SK-N-SH (cell line): ENCODE measurements at regions not wholly inside any gene's neighbourhood (a gene's known extent, or its start where the extent isn't known, plus 50 kb on each side); places are given as distances from the start of the nearest gene placed in this dataset.

Experiments
- CTCF ChIA-PET: fragments of 300-600, 350-600 bp; formaldehyde crosslinking; extraction: SDS; loops from one replicate; lab custom pipeline; 2021; lab: Yijun Ruan, JAX
- POLR2A ChIA-PET: fragments of 350-600 bp; sonication (Branson Sonifier 250); formaldehyde crosslinking; extraction: SDS; loops from one replicate; lab custom pipeline; 2020; ENCODE audit warnings: antibody characterized with exemption, inconsistent platforms; lab: Yijun Ruan, JAX
- DNase-seq: peaks from one replicate; pipeline ENCODE4 v3.0.0; 2012
- H2AFZ ChIP-seq: fragments of 200-600 bp; sonication (generic); 2 replicates; pipeline ENCODE4 v1.8.1; 2016; ENCODE audit warnings: antibody characterized with exemption, mild to moderate bottlenecking, low read depth
- H3F3A ChIP-seq: fragments of 200-600 bp; sonication (generic); replicated peaks from 2 replicates; pipeline ENCODE3; 2016; ENCODE audit warnings: antibody characterized with exemption, mild to moderate bottlenecking; ENCODE audit not compliant: insufficient read depth
- H3K27ac ChIP-seq, 2 experiments: fragments of 200-500 bp in 1 of 2; fragments of 200-600 bp in 1 of 2; sonication (Bioruptor generic) in 1 of 2; sonication (generic), shearing (Covaris generic) in 1 of 2; 2 replicates each; pipeline versions ENCODE4 v1.5.1 to v1.6.1; 2014 to 2016; ENCODE audit warnings: low read depth in 2 of 2, inconsistent platforms in 1 of 2, low read length in 1 of 2, mild to moderate bottlenecking in 1 of 2, mixed read lengths in 1 of 2
- H3K27me3 ChIP-seq: fragments of 200-600 bp; sonication (generic), shearing (Covaris generic); 2 replicates; pipeline ENCODE4 v1.6.1; 2016; ENCODE audit warnings: mixed run types; ENCODE audit not compliant: insufficient read depth
- H3K36me3 ChIP-seq, 2 experiments: fragments of 200-500 bp in 1 of 2; fragments of 200-600 bp in 1 of 2; sonication (Bioruptor generic) in 1 of 2; sonication (generic) in 1 of 2; replicated peaks in 1 of 2; 2 replicates each; pipeline versions ENCODE3 to v1.5.1; 2014 to 2016; ENCODE audit warnings: low read length in 1 of 2, mild to moderate bottlenecking in 1 of 2; ENCODE audit not compliant: insufficient read depth in 2 of 2, control insufficient read depth in 1 of 2
- H3K4me1 ChIP-seq, 2 experiments: fragments of 200-500 bp in 1 of 2; fragments of 200-600 bp in 1 of 2; sonication (Bioruptor generic) in 1 of 2; sonication (generic), shearing (Covaris generic) in 1 of 2; 2 replicates each; pipeline versions ENCODE4 v1.5.1 to v1.6.1; 2014 to 2016; ENCODE audit warnings: low read depth in 1 of 2, low read length in 1 of 2, mixed run types in 1 of 2; ENCODE audit not compliant: insufficient read depth in 2 of 2, control insufficient read depth in 1 of 2
- H3K4me2 ChIP-seq: fragments of 200-600 bp; sonication (generic), shearing (Covaris generic); 2 replicates; pipeline ENCODE4 v1.6.1; 2017; ENCODE audit warnings: mixed run types
- H3K4me3 ChIP-seq, 2 experiments: fragments of 200-500 bp in 1 of 2; fragments of 200-600 bp in 1 of 2; sonication (Bioruptor generic) in 1 of 2; sonication (generic), shearing (Covaris generic) in 1 of 2; 2 replicates each; pipeline versions ENCODE4 v1.5.1 to v1.8.1; 2014 to 2016; ENCODE audit warnings: low read depth in 2 of 2, inconsistent platforms in 1 of 2, low read length in 1 of 2, mild to moderate bottlenecking in 1 of 2, mixed read lengths in 1 of 2, moderate library complexity in 1 of 2
- H3K79me2 ChIP-seq: fragments of 200-600 bp; sonication (generic); 2 replicates; pipeline ENCODE4 v1.8.1; 2017; ENCODE audit warnings: mild to moderate bottlenecking; ENCODE audit not compliant: insufficient read depth
- H3K9ac ChIP-seq: fragments of 200-600 bp; sonication (generic); 2 replicates; pipeline ENCODE4 v1.6.1; 2017; ENCODE audit warnings: mixed run types
- H3K9me2 ChIP-seq: fragments of 200-600 bp; sonication (generic); 2 replicates; pipeline ENCODE4 v1.6.1; 2017; ENCODE audit warnings: mixed run types
- H3K9me3 ChIP-seq: fragments of 200-600 bp; sonication (generic); 2 replicates; pipeline ENCODE4 v1.6.1; 2017; ENCODE audit warnings: mixed run types, mild to moderate bottlenecking, moderate library complexity
- H4K20me1 ChIP-seq: fragments of 200-600 bp; sonication (generic); 2 replicates; pipeline ENCODE4 v1.6.1; 2017; ENCODE audit warnings: mild to moderate bottlenecking, mixed run types; ENCODE audit not compliant: insufficient read depth
- CHD2 ChIP-seq: fragments of 150-350 bp; IDR thresholded peaks from 2 replicates; pipeline ENCODE4 v1.6.1; 2018; ENCODE audit warnings: low read length; ENCODE audit not compliant: partially characterized antibody
- FOSL2 ChIP-seq: IDR thresholded peaks from 2 replicates; pipeline ENCODE4 v1.4.0; 2012; ENCODE audit warnings: low read depth, mild to moderate bottlenecking, moderate library complexity, borderline replicate concordance
- GABPA ChIP-seq: IDR thresholded peaks from 2 replicates; pipeline ENCODE4 v1.4.0; 2012; ENCODE audit warnings: low read depth, mild to moderate bottlenecking
- GATA2 ChIP-seq: sonication (generic); formaldehyde crosslinking; IDR thresholded peaks from 2 replicates; pipeline ENCODE4 v1.5.0; 2020; ENCODE audit warnings: mild to moderate bottlenecking, missing genetic modification reagents
- IRF3 ChIP-seq: fragments of 150-350 bp; IDR thresholded peaks from 2 replicates; pipeline ENCODE4 v1.6.1; 2016; ENCODE audit warnings: mild to moderate bottlenecking, low read depth, low read length
- MXI1 ChIP-seq: IDR thresholded peaks from 2 replicates; pipeline ENCODE4 v1.6.1; 2012; ENCODE audit warnings: mild to moderate bottlenecking, low read depth, low read length, improper control_type of control experiment
- NRF1 ChIP-seq: IDR thresholded peaks from 2 replicates; pipeline ENCODE4 v1.6.1; 2012; ENCODE audit warnings: low read depth, mild to moderate bottlenecking, low read length
- SMC3 ChIP-seq: IDR thresholded peaks from 2 replicates; pipeline ENCODE4 v1.6.1; 2012; ENCODE audit warnings: low read depth, low read length, improper control_type of control experiment
- TAF1 ChIP-seq: IDR thresholded peaks from 2 replicates; pipeline ENCODE4 v1.6.1; 2012; ENCODE audit warnings: low read depth, mild to moderate bottlenecking, low read length, moderate library complexity, borderline replicate concordance
- TCF12 ChIP-seq: IDR thresholded peaks from 2 replicates; pipeline ENCODE4 v1.4.0; 2012
- TEAD4 ChIP-seq: IDR thresholded peaks from 2 replicates; pipeline ENCODE4 v1.4.0; 2012; ENCODE audit warnings: mild to moderate bottlenecking, borderline replicate concordance; ENCODE audit not compliant: insufficient read depth
- USF1 ChIP-seq: IDR thresholded peaks from 2 replicates; pipeline ENCODE4 v1.4.0; 2012; ENCODE audit warnings: low read depth, borderline replicate concordance
- USF2 ChIP-seq: fragments of 150-350 bp; IDR thresholded peaks from 2 replicates; pipeline ENCODE4 v1.6.1; 2017; ENCODE audit warnings: antibody characterized with exemption, low read length, low read depth, borderline replicate concordance
- YY1 ChIP-seq: IDR thresholded peaks from 2 replicates; pipeline ENCODE4 v1.4.0; 2012; ENCODE audit warnings: low read depth, mild to moderate bottlenecking
- WGBS: methylation state at CpG from one replicate; pipeline ENCODE4 v1.1.6; 2017; ENCODE audit warnings: low lambda C conversion rate; 5-methylcytosine and 5-hydroxymethylcytosine counted together

GRCh38 chr7:152924826-152925411 lies 165.4 kb downstream of the ACTR3B start:
- Histone ChIP-seq H3K27me3 (no peaks in the 10 kb centered on the region), H3F3A (no peaks in the 10 kb centered on the region), H3K27ac (no peak overlapping the region), H4K20me1 (no peaks in the 10 kb centered on the region), H3K9me2 (no peaks in the 10 kb centered on the region), H3K36me3 (no peaks in the 10 kb centered on the region), H3K4me1 (peaks cover 0 to 12% of the 10 kb centered on the region in 2 experiments; a peak in 1 of 4 replicates), H3K4me3 (no peak overlapping the region), H3K9ac (no peak overlapping the region), H2AFZ (no peak overlapping the region), H3K4me2 (no peak overlapping the region), H3K79me2 (no peaks in the 10 kb centered on the region), H3K9me3 (no peaks in the 10 kb centered on the region; the same call in 1 of the 2 replicates)
- CTCF ChIA-PET = interaction anchor here (0.6 to 2.1 kb wide), 6 partner anchors 22 to 1662 kb away, joined by 3 to 7 read pairs (median 4); no protein-coding TSS in a partner anchor
- POLR2A ChIA-PET = no interaction called here
- no peak for TF ChIP-seq USF2
- TF ChIP-seq USF1 = no peak
- TF ChIP-seq GATA2 (CRISPR knock-in tag) = no peak
- no peak for TF ChIP-seq YY1
- TF ChIP-seq IRF3 = no peak
- TF ChIP-seq TAF1 = no peak
- TF ChIP-seq TEAD4 = no peak
- TF ChIP-seq MXI1 = no peak
- no peak for TF ChIP-seq NRF1
- TF ChIP-seq FOSL2 = no peak
- TF ChIP-seq SMC3 = no peak
- TF ChIP-seq TCF12 = no peak
- no peak for TF ChIP-seq CHD2
- TF ChIP-seq GABPA = no peak
- WGBS = 65% methylated on average over 31 of the region's 33 CpGs
- peak; percentile 44 for DNase-seq
